Hepatic stellate cell (primary cell): ENCODE measurements at regions not wholly inside any gene's neighbourhood (a gene's known extent, or its start where the extent isn't known, plus 50 kb on each side); places are given as distances from the start of the nearest gene placed in this dataset.

Source experiments
- DNase-seq: peaks from one replicate; pipeline ENCODE4 v3.0.0; 2011; ENCODE audit warnings: low spot score

- DNase-seq: no peak
Measured at GRCh38 chr7:106808967-106809635, 56.0 kb upstream of the PIK3CG start.

- no peak for DNase-seq
Measured at GRCh38 chr7:106811472-106811871, 53.6 kb upstream of the PIK3CG start.

- no peak for DNase-seq
Measured at GRCh38 chr7:106812027-106812643, 52.9 kb upstream of the PIK3CG start.

GRCh38 chr7:106813705-106814305 lies 51.3 kb upstream of the PIK3CG start:
- DNase-seq: no peak

- no peak for DNase-seq
Measured at GRCh38 chr7:106814887-106815286, 50.2 kb upstream of the PIK3CG start.
